Gastroesophageal sphincter (tissue), 3 donors: ENCODE measurements at regions not wholly inside any gene's neighbourhood (a gene's known extent, or its start where the extent isn't known, plus 50 kb on each side); places are given as distances from the start of the nearest gene placed in this dataset.

Experiments
- EP300 ChIP-seq: sonication (generic); formaldehyde crosslinking; IDR thresholded peaks from one replicate; pipeline ENCODE4 v1.6.1; 2017; ENCODE audit warnings: antibody characterized with exemption, mild to moderate bottlenecking
- POLR2A ChIP-seq, 2 donors: fragments of 450-650 bp; IDR thresholded peaks; one replicate each; pipeline ENCODE4 v1.6.1; 2017; ENCODE audit warnings: antibody characterized with exemption in 2 of 2, mild to moderate bottlenecking in 2 of 2, moderate library complexity in 1 of 2
- POLR2AphosphoS5 ChIP-seq: sonication (generic); formaldehyde crosslinking; IDR thresholded peaks from one replicate; pipeline ENCODE4 v1.6.1; 2017; ENCODE audit warnings: antibody characterized with exemption
- TF ChIP-seq, protein P1 (sequence below), 4 experiments: fragments of 200-600 bp in 2 of 4; fragments of 450-650 bp in 2 of 4; sonication (generic) in 1 of 4; IDR thresholded peaks; one replicate each; pipeline ENCODE4 v1.5.1; 2017 to 2019; ENCODE audit warnings: antibody characterized with exemption in 4 of 4, mild to moderate bottlenecking in 2 of 4, moderate library complexity in 2 of 4

DNA sequence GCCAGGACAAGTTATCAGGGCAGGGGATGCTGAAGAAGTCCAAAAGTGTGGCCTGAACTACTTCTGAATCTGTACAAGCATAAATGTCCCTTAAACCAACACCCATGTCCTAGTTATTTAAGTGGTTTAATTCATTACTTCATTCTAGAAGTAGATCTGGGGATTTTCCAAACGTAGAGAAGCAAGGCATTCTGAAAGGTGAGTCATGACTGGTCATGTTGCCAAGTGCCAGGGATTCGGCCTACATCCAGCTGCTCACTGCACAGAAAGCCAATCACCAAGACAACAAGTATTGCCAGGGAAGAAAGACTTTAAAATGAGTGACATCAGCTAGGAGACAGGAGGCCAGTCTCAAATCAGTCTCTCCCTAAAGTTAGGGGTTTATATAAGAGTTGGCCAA, 396.6 kb downstream of the GABRB3 start:
- TF ChIP-seq, protein P1, sequence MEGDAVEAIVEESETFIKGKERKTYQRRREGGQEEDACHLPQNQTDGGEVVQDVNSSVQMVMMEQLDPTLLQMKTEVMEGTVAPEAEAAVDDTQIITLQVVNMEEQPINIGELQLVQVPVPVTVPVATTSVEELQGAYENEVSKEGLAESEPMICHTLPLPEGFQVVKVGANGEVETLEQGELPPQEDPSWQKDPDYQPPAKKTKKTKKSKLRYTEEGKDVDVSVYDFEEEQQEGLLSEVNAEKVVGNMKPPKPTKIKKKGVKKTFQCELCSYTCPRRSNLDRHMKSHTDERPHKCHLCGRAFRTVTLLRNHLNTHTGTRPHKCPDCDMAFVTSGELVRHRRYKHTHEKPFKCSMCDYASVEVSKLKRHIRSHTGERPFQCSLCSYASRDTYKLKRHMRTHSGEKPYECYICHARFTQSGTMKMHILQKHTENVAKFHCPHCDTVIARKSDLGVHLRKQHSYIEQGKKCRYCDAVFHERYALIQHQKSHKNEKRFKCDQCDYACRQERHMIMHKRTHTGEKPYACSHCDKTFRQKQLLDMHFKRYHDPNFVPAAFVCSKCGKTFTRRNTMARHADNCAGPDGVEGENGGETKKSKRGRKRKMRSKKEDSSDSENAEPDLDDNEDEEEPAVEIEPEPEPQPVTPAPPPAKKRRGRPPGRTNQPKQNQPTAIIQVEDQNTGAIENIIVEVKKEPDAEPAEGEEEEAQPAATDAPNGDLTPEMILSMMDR (IDR thresholded peaks at IDR 0.05), result no peak
- no peak for TF ChIP-seq POLR2A (IDR thresholded peaks at IDR 0.05)
- no peak for TF ChIP-seq POLR2AphosphoS5
- no peak for TF ChIP-seq EP300
